Cardiac muscle cell (in vitro differentiated cells and primary cell): ENCODE measurements at regions not wholly inside any gene's neighbourhood (a gene's known extent, or its start where the extent isn't known, plus 50 kb on each side); places are given as distances from the start of the nearest gene placed in this dataset.
A peak's percentile ranks its signal among the peaks of the same experiment; 100 is the strongest.

Experiments
- DNase-seq, 2 donors: peaks; one replicate each; pipeline versions ENCODE4 v3.0.0 to v3.0.0-alpha.2; 2010 to 2017; ENCODE audit warnings: low read depth in 1 of 2, low spot score in 1 of 2
- H3K27ac ChIP-seq: fragments of 200-600 bp; sonication (generic); 2 replicates; pipeline ENCODE4 v1.5.1; 2016
- H3K27me3 ChIP-seq: fragments of 200-600 bp; sonication (generic); 2 replicates; pipeline ENCODE4 v1.6.0; 2016; ENCODE audit warnings: control low read depth
- H3K36me3 ChIP-seq: fragments of 200-600 bp; sonication (generic); 2 replicates; pipeline ENCODE4 v1.5.1; 2016; ENCODE audit warnings: control low read depth
- H3K4me1 ChIP-seq: fragments of 200-600 bp; sonication (generic); 2 replicates; pipeline ENCODE4 v1.8.1; 2017; ENCODE audit warnings: low read depth, mild to moderate bottlenecking, mixed run types
- H3K4me3 ChIP-seq: fragments of 200-600 bp; sonication (generic); 2 replicates; pipeline ENCODE4 v1.5.1; 2016; ENCODE audit warnings: mild to moderate bottlenecking
- H3K9me3 ChIP-seq: fragments of 200-600 bp; sonication (generic); 2 replicates; pipeline ENCODE4 v1.5.1; 2017; ENCODE audit warnings: low read depth, mild to moderate bottlenecking, control low read depth
- TF ChIP-seq, protein P1 (sequence below): IDR thresholded peaks from 2 replicates; pipeline ENCODE4 v1.5.1; 2012; ENCODE audit warnings: low read depth, mild to moderate bottlenecking, low read length

DNA sequence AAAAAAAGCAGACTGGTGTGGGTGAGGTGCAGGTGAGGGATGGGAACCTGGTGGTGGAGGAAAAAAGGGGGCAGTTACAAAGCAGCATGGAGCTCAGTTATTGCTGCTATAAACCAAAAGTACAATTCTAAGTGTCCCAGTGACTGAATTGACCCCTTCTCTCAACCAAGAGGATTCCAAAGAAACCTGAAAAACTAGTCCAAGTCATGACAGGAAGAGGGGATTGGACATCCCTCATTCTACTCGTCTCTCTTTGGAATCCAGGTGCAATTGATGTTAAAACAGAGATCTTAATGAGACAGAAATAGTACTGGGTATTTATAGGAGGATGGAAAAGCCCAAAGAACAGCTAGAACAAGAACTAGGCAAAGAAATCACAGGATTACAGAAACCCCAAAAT lies 322.3 kb upstream of the IGFBP3 start:
- no peaks in the 10 kb centered on the region for H3K4me1 ChIP-seq
- DNase-seq = no peak
- no peak overlapping the region for H3K27ac ChIP-seq
- H3K4me3 ChIP-seq = no peak overlapping the region
- H3K27me3 ChIP-seq = no peaks in the 10 kb centered on the region
- H3K9me3 ChIP-seq = no peaks in the 10 kb centered on the region
- TF ChIP-seq, protein P1, sequence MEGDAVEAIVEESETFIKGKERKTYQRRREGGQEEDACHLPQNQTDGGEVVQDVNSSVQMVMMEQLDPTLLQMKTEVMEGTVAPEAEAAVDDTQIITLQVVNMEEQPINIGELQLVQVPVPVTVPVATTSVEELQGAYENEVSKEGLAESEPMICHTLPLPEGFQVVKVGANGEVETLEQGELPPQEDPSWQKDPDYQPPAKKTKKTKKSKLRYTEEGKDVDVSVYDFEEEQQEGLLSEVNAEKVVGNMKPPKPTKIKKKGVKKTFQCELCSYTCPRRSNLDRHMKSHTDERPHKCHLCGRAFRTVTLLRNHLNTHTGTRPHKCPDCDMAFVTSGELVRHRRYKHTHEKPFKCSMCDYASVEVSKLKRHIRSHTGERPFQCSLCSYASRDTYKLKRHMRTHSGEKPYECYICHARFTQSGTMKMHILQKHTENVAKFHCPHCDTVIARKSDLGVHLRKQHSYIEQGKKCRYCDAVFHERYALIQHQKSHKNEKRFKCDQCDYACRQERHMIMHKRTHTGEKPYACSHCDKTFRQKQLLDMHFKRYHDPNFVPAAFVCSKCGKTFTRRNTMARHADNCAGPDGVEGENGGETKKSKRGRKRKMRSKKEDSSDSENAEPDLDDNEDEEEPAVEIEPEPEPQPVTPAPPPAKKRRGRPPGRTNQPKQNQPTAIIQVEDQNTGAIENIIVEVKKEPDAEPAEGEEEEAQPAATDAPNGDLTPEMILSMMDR = no peak
- H3K36me3 ChIP-seq = no peaks in the 10 kb centered on the region

DNA sequence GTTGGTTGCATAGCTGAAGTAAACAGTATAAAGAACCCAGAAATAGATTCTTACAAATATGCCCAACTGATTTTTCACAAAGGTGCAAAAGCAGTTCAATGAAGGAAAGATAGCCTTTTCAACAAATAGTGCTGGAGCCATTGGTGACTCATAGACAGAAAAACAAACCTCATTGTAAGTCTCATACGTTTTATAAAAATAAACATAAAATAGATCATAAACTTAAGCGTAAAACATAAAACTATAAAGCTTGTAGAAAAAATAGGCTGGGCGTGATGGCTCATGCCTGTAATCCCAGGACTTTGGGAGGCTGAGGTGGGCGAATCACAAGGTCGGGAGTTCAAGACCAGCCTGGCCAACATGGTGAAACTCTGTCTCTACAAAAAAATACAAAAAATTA lies 318.8 kb upstream of the IGFBP3 start:
- Histone ChIP-seq H3K4me3 (no peak overlapping the region), H3K27ac (no peak overlapping the region), H3K4me1 (no peaks in the 10 kb centered on the region), H3K9me3 (no peaks in the 10 kb centered on the region), H3K36me3 (no peaks in the 10 kb centered on the region), H3K27me3 (no peaks in the 10 kb centered on the region)
- TF ChIP-seq, protein P1 = no peak
- no peak for DNase-seq

DNA sequence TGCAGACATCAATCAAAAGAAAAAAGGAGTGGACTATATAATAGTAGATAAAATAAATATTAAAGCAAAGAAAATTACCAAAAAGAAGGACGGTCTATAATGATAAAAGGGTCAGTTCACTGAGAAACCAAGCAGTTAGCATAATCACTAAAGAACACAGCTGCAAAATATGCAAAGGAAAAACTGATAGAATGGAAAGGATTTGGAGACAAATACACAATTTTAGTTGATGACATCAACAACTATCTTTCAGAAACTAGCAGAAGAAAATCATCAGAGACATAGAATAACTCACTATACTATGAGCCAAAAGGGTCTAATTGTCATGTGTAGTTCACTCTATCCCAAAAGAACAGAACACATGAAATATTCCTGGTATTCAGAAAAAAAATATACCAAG lies 316.4 kb upstream of the IGFBP3 start:
- Histone ChIP-seq H3K4me3 (no peak overlapping the region), H3K4me1 (no peaks in the 10 kb centered on the region), H3K27ac (no peak overlapping the region), H3K9me3 (no peaks in the 10 kb centered on the region), H3K36me3 (no peaks in the 10 kb centered on the region), H3K27me3 (no peaks in the 10 kb centered on the region)
- DNase-seq = no peak
- TF ChIP-seq, protein P1 = no peak

DNA sequence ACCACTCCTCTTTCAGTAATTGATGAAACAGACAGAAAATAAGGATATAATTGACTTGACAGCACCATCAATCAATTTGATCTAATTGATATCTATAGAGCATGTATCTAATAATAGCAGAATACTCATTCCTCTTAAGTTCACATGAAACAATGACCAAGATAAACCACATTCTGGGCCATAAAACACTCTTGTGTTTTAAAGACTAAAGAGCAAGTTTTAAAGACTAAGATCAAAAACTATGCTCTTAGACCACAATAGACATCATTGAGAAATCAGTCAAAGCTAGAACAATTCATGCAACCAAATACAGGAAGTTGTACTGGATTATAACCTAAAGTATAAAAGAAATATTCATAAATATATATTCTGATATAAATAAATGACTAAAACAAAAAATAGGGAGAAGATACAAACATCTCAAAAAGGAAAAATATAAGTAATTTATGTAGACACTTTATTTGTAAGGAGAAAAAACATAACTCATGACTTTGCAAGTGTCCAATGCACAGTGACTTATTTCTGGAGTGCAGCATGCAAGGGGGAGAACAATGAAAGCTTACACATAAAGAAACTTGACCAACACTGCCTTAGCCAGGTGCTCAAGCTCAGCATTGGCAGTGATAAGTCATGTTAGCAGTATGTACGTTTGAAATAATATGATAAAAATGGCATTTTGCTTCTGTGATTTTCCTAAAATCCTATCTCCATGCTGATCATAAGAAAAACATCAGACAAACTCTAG lies 312.7 kb upstream of the IGFBP3 start:
- DNase-seq = no peak

DNA sequence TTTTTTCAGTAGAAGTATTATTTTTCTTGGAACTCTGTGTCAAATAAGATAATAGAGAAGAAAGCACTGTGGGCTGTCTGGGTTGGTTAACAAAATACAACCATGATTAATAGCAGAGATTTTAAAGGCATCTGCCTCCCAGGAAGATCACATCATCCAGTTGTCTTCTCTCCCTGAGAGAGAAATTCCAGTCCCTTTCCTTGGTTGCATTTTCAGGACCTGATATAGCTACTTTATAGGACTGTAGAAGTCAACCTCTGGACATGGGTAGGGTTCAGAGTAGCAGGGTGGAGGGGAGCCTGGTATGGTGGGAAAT lies 309.9 kb upstream of the IGFBP3 start:
- TF ChIP-seq, protein P1 = no peak
- DNase-seq = peak in 1 of 2 donors; percentile 12
- H3K27ac ChIP-seq = no peak overlapping the region
- no peak overlapping the region for H3K4me3 ChIP-seq
- no peaks in the 10 kb centered on the region for H3K9me3 ChIP-seq
- no peaks in the 10 kb centered on the region for H3K36me3 ChIP-seq
- no peaks in the 10 kb centered on the region for H3K4me1 ChIP-seq
- no peaks in the 10 kb centered on the region for H3K27me3 ChIP-seq

More for the DNA sequence above, 312.7 kb upstream of the IGFBP3 start:
- H3K36me3 ChIP-seq = no peaks in the 10 kb centered on the region
- H3K27ac ChIP-seq = no peak overlapping the region
- H3K4me3 ChIP-seq = no peak overlapping the region
- H3K27me3 ChIP-seq = no peaks in the 10 kb centered on the region
- H3K9me3 ChIP-seq = no peaks in the 10 kb centered on the region
- H3K4me1 ChIP-seq = no peaks in the 10 kb centered on the region
- TF ChIP-seq, protein P1 = no peak
